Activated T-cell treated with anti-CD3 and anti-CD28 coated beads, Interleukin-2, amount 50 U/mL, for 4 hours (primary cell): ENCODE measurements at regions not wholly inside any gene's neighbourhood (a gene's known extent, or its start where the extent isn't known, plus 50 kb on each side); places are given as distances from the start of the nearest gene placed in this dataset.

Experiments
- ATAC-seq, 2 donors: fragments of 200-7000 bp; cut with Tn5 transposase; one replicate each; pipeline ENCODE4 v1.10.0; 2021
- DNase-seq: peaks from one replicate; pipeline ENCODE4 v3.0.0-alpha.2; 2020
- H3K27me3 Mint-ChIP-seq: one replicate; pipeline ENCODE4 v1.8.0; 2021; ENCODE audit warnings: low read depth, mixed read lengths
- H3K36me3 Mint-ChIP-seq: one replicate; pipeline ENCODE4 v1.8.0; 2022; ENCODE audit warnings: mixed read lengths; ENCODE audit not compliant: insufficient read depth
- H3K4me1 Mint-ChIP-seq: one replicate; pipeline ENCODE4 v1.8.0; 2021; ENCODE audit warnings: low read depth, mixed read lengths
- H3K4me3 Mint-ChIP-seq: one replicate; pipeline ENCODE4 v1.8.0; 2021; ENCODE audit warnings: mild to moderate bottlenecking, moderate library complexity, mixed read lengths
- H3K9me3 Mint-ChIP-seq: one replicate; pipeline ENCODE4 v1.8.0; 2021; ENCODE audit warnings: mixed read lengths

- ATAC-seq (no peak), DNase-seq (no peak)
- Mint-ChIP-seq H3K9me3 (peaks cover 3% of the 10 kb centered on the region), H3K36me3 (no peaks in the 10 kb centered on the region), H3K4me1 (no peaks in the 10 kb centered on the region), H3K27me3 (no peaks in the 10 kb centered on the region), H3K4me3 (no peak overlapping the region)
These were observed 687.6 kb upstream of the PTBP2 start for GRCh38 chr1:96034006-96034405.

GRCh38 chr1:96036763-96037162 lies 684.8 kb upstream of the PTBP2 start:
- Mint-ChIP-seq H3K36me3 (no peaks in the 10 kb centered on the region), H3K9me3 (peaks cover 7% of the 10 kb centered on the region), H3K27me3 (no peaks in the 10 kb centered on the region), H3K4me1 (no peaks in the 10 kb centered on the region), H3K4me3 (no peak overlapping the region)
- ATAC-seq: no peak
- DNase-seq: no peak

GRCh38 chr1:96038636-96039035 lies 682.9 kb upstream of the PTBP2 start:
- no peaks in the 10 kb centered on the region for H3K4me1 Mint-ChIP-seq

GRCh38 chr1:96039910-96040309 lies 681.7 kb upstream of the PTBP2 start:
- no peaks in the 10 kb centered on the region for H3K27me3 Mint-ChIP-seq
- ATAC-seq: no peak
- H3K4me3 Mint-ChIP-seq: no peak overlapping the region
- DNase-seq: no peak
- H3K4me1 Mint-ChIP-seq: no peaks in the 10 kb centered on the region
- H3K36me3 Mint-ChIP-seq: no peaks in the 10 kb centered on the region
- H3K9me3 Mint-ChIP-seq: peaks cover 4% of the 10 kb centered on the region

More at GRCh38 chr1:96038636-96039035, 682.9 kb upstream of the PTBP2 start:
- DNase-seq (no peak), ATAC-seq (no peak)
- no peak overlapping the region for H3K4me3 Mint-ChIP-seq
- no peaks in the 10 kb centered on the region for H3K27me3 Mint-ChIP-seq
- H3K9me3 Mint-ChIP-seq: peaks cover 5% of the 10 kb centered on the region
- no peaks in the 10 kb centered on the region for H3K36me3 Mint-ChIP-seq

GRCh38 chr1:96041470-96041869 lies 680.1 kb upstream of the PTBP2 start:
- DNase-seq (no peak), ATAC-seq (no peak)
- Mint-ChIP-seq H3K4me3 (no peak overlapping the region), H3K9me3 (peaks cover 7% of the 10 kb centered on the region), H3K36me3 (no peaks in the 10 kb centered on the region), H3K27me3 (no peaks in the 10 kb centered on the region), H3K4me1 (no peaks in the 10 kb centered on the region)

- DNase-seq: no peak
- Mint-ChIP-seq H3K4me3 (no peak overlapping the region), H3K27me3 (no peaks in the 10 kb centered on the region), H3K36me3 (no peaks in the 10 kb centered on the region), H3K4me1 (no peaks in the 10 kb centered on the region), H3K9me3 (peaks cover 12% of the 10 kb centered on the region)
- no peak for ATAC-seq
These were observed 672.9 kb upstream of the PTBP2 start for GRCh38 chr1:96048572-96049212.

- Mint-ChIP-seq H3K4me1 (no peaks in the 10 kb centered on the region), H3K9me3 (peaks cover 18% of the 10 kb centered on the region), H3K27me3 (no peaks in the 10 kb centered on the region), H3K4me3 (no peak overlapping the region), H3K36me3 (no peaks in the 10 kb centered on the region)
- ATAC-seq (no peak), DNase-seq (no peak)
These were observed 671.7 kb upstream of the PTBP2 start for GRCh38 chr1:96049759-96050409.

GRCh38 chr1:96059276-96059675 lies 662.3 kb upstream of the PTBP2 start:
- no peaks in the 10 kb centered on the region for H3K4me1 Mint-ChIP-seq
- H3K4me3 Mint-ChIP-seq: no peak overlapping the region
- no peaks in the 10 kb centered on the region for H3K36me3 Mint-ChIP-seq
- H3K9me3 Mint-ChIP-seq: peaks cover 14% of the 10 kb centered on the region
- H3K27me3 Mint-ChIP-seq: no peaks in the 10 kb centered on the region
- ATAC-seq (no peak), DNase-seq (no peak)

- H3K36me3 Mint-ChIP-seq: no peaks in the 10 kb centered on the region
- H3K9me3 Mint-ChIP-seq: peaks cover 10% of the 10 kb centered on the region
- H3K27me3 Mint-ChIP-seq: no peaks in the 10 kb centered on the region
- no peak overlapping the region for H3K4me3 Mint-ChIP-seq
- ATAC-seq (no peak), DNase-seq (no peak)
- H3K4me1 Mint-ChIP-seq: no peaks in the 10 kb centered on the region
These were observed 661.8 kb upstream of the PTBP2 start for GRCh38 chr1:96059736-96060135.

- no peaks in the 10 kb centered on the region for H3K36me3 Mint-ChIP-seq
- no peaks in the 10 kb centered on the region for H3K27me3 Mint-ChIP-seq
- DNase-seq (no peak), ATAC-seq (no peak)
- no peaks in the 10 kb centered on the region for H3K4me1 Mint-ChIP-seq
- no peak overlapping the region for H3K4me3 Mint-ChIP-seq
- peaks cover 12% of the 10 kb centered on the region for H3K9me3 Mint-ChIP-seq
These were observed 661.0 kb upstream of the PTBP2 start for GRCh38 chr1:96060621-96061020.

- DNase-seq (no peak), ATAC-seq (no peak)
- no peaks in the 10 kb centered on the region for H3K36me3 Mint-ChIP-seq
- peaks cover 4% of the 10 kb centered on the region for H3K9me3 Mint-ChIP-seq
- H3K27me3 Mint-ChIP-seq: no peaks in the 10 kb centered on the region
- H3K4me1 Mint-ChIP-seq: no peaks in the 10 kb centered on the region
- no peak overlapping the region for H3K4me3 Mint-ChIP-seq
These were observed 649.6 kb upstream of the PTBP2 start for GRCh38 chr1:96072021-96072420.

GRCh38 chr1:96073100-96073499 lies 648.5 kb upstream of the PTBP2 start:
- Mint-ChIP-seq H3K27me3 (no peaks in the 10 kb centered on the region), H3K36me3 (no peaks in the 10 kb centered on the region), H3K9me3 (peaks cover 4% of the 10 kb centered on the region), H3K4me3 (no peak overlapping the region), H3K4me1 (no peaks in the 10 kb centered on the region)
- no peak for ATAC-seq
- no peak for DNase-seq

GRCh38 chr1:96074422-96074821 lies 647.2 kb upstream of the PTBP2 start:
- Mint-ChIP-seq H3K9me3 (peaks cover 7% of the 10 kb centered on the region), H3K36me3 (no peaks in the 10 kb centered on the region), H3K4me3 (no peak overlapping the region), H3K4me1 (no peaks in the 10 kb centered on the region), H3K27me3 (no peaks in the 10 kb centered on the region)
- DNase-seq: no peak
- no peak for ATAC-seq

GRCh38 chr1:96074876-96075577 lies 646.6 kb upstream of the PTBP2 start:
- ATAC-seq: no peak
- H3K36me3 Mint-ChIP-seq: no peaks in the 10 kb centered on the region
- H3K4me3 Mint-ChIP-seq: no peak overlapping the region
- H3K4me1 Mint-ChIP-seq: no peaks in the 10 kb centered on the region
- H3K9me3 Mint-ChIP-seq: peaks cover 8% of the 10 kb centered on the region
- no peaks in the 10 kb centered on the region for H3K27me3 Mint-ChIP-seq
- DNase-seq: no peak
